ENCODE measurements at regions not wholly inside any gene's neighbourhood (a gene's known extent, or its start where the extent isn't known, plus 50 kb on each side); places are given as distances from the start of the nearest gene placed in this dataset.

GRCh38 chr5:117095346-117096332 is 521.0 kb upstream of the SEMA6A start:
- H3K27me3 ChIP-seq (ENCODE audit: low read depth), result no peaks in the 10 kb centered on the region
- H3K36me3 ChIP-seq, result no peaks in the 10 kb centered on the region
- intact Hi-C loops (cut with micrococcal nuclease), result no loop called here
- no peak for TF ChIP-seq CTCF (IDR thresholded peaks at IDR 0.05; ENCODE audit: borderline replicate concordance)
- no peaks in the 10 kb centered on the region for H3K9me3 ChIP-seq (replicated peaks)
- no peak for DNase-seq
- no peak overlapping the region for H3K4me3 ChIP-seq
- no peaks in the 10 kb centered on the region for H3K4me1 ChIP-seq
- no peak overlapping the region for H3K27ac ChIP-seq (replicated peaks)

- Histone ChIP-seq H3K9me3 (replicated peaks) (no peaks in the 10 kb centered on the region), H3K36me3 (no peaks in the 10 kb centered on the region), H3K4me3 (no peak overlapping the region), H3K27ac (replicated peaks) (no peak overlapping the region), H3K4me1 (no peaks in the 10 kb centered on the region), H3K27me3 (ENCODE audit: low read depth) (no peaks in the 10 kb centered on the region)
- no peak for TF ChIP-seq CTCF (IDR thresholded peaks at IDR 0.05; ENCODE audit: borderline replicate concordance)
- DNase-seq, result no peak
- intact Hi-C loops (cut with micrococcal nuclease), result no loop called here
Observed at GRCh38 chr5:117094114-117094815, 519.6 kb upstream of the SEMA6A start.

GRCh38 chr5:117093653-117094052 is 519.0 kb upstream of the SEMA6A start:
- TF ChIP-seq CTCF (IDR thresholded peaks at IDR 0.05; ENCODE audit: borderline replicate concordance), result no peak
- H3K27ac ChIP-seq (replicated peaks), result no peak overlapping the region
- no peaks in the 10 kb centered on the region for H3K36me3 ChIP-seq
- no peaks in the 10 kb centered on the region for H3K9me3 ChIP-seq (replicated peaks)
- no peak overlapping the region for H3K4me3 ChIP-seq
- no peaks in the 10 kb centered on the region for H3K27me3 ChIP-seq (ENCODE audit: low read depth)
- DNase-seq, result no peak
- intact Hi-C loops (cut with micrococcal nuclease), result no loop called here
- no peaks in the 10 kb centered on the region for H3K4me1 ChIP-seq

- H3K36me3 ChIP-seq, result no peaks in the 10 kb centered on the region
- no peaks in the 10 kb centered on the region for H3K4me1 ChIP-seq
- no peak for TF ChIP-seq CTCF (IDR thresholded peaks at IDR 0.05; ENCODE audit: borderline replicate concordance)
- intact Hi-C loops (cut with micrococcal nuclease), result no loop called here
- no peak for DNase-seq
- no peaks in the 10 kb centered on the region for H3K27me3 ChIP-seq (ENCODE audit: low read depth)
- H3K9me3 ChIP-seq (replicated peaks), result no peaks in the 10 kb centered on the region
- H3K4me3 ChIP-seq, result no peak overlapping the region
- H3K27ac ChIP-seq (replicated peaks), result no peak overlapping the region
Observed at GRCh38 chr5:117089001-117089400, 514.4 kb upstream of the SEMA6A start.

- DNase-seq, result no peak
- Histone ChIP-seq H3K4me1 (no peaks in the 10 kb centered on the region), H3K4me3 (no peak overlapping the region), H3K27me3 (ENCODE audit: low read depth) (no peaks in the 10 kb centered on the region), H3K9me3 (replicated peaks) (no peaks in the 10 kb centered on the region), H3K36me3 (no peaks in the 10 kb centered on the region), H3K27ac (replicated peaks) (no peak overlapping the region)
- intact Hi-C loops (cut with micrococcal nuclease), result no loop called here
- no peak for TF ChIP-seq CTCF (IDR thresholded peaks at IDR 0.05; ENCODE audit: borderline replicate concordance)
Observed at GRCh38 chr5:117088176-117088575, 513.6 kb upstream of the SEMA6A start.

Measured in left ventricle myocardium inferior (tissue), 1 donor.